Mucosa of gallbladder (tissue), 1 donor: ENCODE measurements at regions not wholly inside any gene's neighbourhood (a gene's known extent, or its start where the extent isn't known, plus 50 kb on each side); places are given as distances from the start of the nearest gene placed in this dataset.
"Not testable (repeated sequence)": the region's sequence is repeated elsewhere in the genome, so short reads cannot be mapped to it uniquely, and the experiment has no call there.

Source experiments
- DNase-seq: peaks from one replicate; pipeline ENCODE4 v3.0.0-alpha.2; 2020; ENCODE audit warnings: low spot score
- donor health status: DM: no; HTN: no; CAD: no.

DNA sequence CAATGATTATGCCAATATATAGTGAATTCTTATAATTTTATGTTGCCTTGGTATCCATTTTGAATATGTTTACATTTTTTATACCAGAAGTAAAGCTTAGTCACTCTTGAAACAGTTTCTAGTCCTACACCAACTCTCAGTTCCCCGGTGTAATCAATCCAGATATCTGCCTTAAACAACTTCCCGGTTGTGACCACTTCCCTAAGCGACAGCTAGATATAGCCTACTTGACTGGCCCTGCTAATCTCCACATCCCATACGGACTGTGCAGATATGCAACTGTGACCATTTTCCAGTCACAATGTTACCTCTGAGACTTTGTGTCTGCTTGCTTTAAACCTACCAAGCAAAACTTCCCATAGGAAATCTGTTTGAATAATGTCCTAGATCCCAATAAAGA lies 1551.5 kb upstream of the SEL1L start:
- no peak for DNase-seq

DNA sequence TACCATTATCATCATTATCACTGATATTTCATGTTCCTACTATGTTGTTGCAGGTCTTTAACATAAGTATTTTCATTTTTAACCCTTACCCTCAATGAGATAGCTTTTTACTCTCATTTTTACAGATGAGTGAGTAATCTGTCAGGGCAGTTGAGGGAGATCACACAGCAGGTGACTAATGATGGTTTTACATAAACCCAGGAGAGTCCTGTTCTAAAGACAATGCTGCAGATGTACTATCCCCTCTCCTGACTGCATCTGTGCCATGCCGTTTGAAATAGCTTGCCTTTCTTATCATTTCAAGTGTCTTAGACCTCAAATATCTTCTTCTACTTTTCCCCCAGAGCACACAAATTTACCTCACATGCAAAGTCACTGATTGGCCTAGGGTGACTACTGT lies 1552.1 kb upstream of the SEL1L start:
- DNase-seq: no peak

DNA sequence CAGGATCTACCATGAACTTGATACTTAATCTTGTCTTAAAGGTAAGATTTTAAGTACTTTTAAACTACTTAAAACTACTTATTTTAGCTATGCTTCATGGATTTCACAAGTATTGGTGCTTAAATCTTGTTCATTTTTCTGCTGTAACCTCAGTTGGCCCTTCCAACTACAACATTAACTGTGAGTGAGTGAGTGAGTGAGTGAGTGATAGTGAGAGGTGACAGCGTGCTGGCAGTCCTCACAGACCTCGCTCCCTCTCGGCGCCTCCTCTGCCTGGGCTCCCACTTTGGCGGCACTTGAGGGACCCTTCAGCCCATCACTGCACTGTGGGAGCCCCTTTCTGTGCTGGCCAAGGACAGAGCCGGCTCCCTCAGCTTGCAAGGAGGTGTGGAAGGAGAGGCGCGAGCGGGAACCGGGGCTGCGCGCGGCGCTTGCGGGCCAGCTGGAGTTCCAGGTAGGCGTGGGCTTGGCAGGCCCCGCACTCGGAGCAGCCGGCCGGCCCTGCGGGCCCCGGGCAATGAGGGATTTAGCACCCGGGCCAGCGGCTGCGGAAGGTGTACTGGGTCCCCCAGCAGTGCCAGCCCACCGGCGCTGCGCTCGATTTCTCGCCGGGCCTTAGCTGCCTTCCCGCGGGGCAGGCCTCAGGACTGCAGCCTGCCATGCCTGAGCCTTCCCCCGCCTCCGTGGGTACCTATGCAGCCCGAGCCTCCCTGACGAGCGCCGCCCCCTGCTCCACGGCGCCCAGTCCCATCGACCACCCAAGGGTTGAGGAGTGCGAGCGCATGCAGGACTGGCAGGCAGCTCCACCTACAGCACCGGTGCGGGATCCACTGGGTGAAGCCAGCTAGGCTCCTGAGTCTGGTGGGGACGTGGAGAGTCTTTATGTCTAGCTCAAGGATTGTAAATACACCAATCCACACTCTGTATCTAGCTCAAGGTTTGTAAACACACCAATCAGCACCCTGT lies 1558.6 kb upstream of the SEL1L start:
- not testable (repeated sequence) for DNase-seq

DNA sequence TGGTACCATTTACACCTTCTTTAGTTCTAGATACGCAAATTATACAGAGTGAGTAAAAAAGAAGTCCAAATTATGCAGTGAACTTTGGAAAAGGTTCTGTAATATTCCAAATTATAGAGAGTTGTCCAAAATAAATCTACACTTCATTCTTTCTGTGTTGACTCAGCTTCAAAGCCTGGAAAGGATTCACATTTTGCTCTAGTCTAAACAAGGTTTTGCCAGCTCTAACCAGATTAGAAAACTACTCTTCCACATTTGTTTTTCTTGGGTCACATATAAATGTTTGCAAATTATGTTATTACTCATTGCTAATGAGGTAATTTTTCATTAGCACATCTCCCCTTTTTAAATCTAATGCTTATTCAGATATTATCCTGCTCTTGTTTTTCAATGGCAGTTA lies 1562.4 kb upstream of the SEL1L start:
- DNase-seq: no peak

DNA sequence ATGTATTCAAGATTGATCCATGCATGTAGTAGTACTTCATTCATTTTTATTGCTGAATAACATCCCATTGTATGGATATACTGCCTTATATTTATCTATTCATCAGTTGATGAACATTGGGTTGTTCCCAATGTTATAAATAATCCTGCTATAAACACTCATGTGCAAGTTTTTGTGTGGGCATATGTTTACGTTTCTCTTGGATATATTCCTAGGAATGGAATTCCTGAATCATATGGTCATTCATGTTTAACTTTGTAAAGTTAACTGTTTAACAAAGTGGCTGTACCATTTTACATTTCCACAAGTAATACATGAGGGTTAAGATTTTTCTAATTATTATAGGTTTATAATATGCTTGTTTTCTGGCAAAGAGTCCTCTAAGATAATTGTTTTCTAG lies 1568.2 kb upstream of the SEL1L start:
- no peak for DNase-seq

DNA sequence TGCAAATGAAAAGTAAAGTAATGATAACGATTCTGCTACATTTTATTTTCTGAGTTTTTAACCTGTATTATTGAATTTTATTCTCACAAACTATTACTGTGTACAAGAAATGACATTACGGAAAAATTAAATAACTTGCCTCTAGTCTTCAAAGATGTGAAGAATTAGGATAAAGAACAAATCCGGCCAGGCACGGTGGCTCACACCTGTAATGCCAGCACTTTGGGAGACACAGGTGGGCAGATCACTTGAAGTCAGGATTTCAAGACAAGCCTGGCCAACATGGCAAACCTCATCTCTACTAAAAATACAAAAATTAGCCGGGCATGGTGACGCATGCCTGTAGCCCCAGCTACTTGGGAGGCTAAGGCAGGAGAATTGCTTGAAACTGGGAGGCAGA lies 1584.4 kb upstream of the SEL1L start:
- DNase-seq: no peak

DNA sequence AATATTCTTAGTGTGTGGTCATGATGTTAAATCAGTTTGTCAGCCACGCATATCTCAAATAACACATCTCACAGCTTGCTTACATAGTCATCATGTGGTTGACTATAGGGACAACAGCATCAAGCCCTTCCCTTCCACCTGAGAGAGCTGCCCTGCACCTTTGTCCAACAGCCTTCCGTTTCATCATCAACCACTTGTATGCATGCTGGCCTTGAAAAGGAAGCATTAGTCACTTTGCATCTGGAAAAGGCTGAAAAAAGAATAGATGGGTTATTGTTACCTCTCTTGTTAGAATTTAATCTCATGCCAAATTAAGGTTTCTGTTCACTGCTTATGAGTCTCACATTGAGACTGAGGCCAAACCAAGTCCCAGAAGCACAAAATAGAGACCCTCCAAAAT lies 1586.5 kb upstream of the SEL1L start:
- no peak for DNase-seq

DNA sequence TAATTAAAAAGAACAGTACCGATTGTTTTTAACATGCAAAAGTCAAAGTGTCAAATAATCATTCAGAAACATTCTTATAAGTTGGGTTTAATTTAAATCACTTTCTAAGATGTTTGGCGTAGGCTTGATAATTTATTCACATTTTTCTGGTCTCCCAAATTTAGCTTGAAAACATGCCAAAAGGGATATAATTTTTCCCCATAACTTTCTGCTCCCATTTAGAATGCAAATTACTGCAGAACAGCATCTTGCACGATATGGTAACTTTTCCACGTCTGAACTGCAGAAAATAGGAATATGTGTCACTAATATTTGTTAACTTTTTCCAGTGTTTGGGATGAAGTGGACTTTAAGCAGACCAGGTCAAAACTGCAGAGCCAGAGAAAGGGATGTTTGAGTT lies 1592.4 kb upstream of the SEL1L start:
- DNase-seq: no peak

DNA sequence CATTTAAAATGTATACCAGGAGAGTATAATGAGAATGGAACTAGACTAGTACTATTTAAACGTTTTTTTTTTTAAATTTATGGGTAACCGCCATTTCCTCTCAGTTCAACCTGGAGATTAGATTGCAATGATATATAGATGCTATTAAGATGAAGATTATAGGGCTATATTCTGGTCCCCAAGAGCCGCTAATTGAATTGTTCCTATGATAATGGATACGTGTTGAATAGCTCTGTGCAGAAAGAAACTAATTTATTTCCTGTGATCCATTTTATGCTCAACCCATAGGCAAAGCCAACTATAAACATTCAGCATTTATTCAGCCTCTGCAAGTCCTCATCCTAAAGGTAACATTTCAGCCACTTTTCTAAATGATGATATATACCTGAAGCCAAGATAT lies 1595.1 kb upstream of the SEL1L start:
- DNase-seq: no peak

DNA sequence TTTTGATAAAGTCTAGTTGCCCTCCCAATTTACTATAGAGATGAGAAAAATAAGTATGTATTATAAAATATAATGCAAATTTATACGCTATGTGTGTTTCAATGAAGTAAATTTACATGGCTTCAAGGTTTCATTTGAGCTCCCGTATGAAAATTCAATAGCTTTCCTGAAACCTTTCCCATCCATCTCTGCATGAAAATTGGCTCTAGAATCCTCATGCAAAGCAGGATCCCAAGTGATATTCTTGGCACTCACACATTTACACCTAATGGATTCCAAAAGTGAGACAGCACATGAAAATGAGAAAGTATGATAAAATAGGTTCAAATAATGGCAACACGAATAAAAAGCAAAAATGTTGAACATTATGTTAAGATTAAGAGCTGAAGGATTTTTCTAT lies 1595.8 kb upstream of the SEL1L start:
- DNase-seq: no peak

DNA sequence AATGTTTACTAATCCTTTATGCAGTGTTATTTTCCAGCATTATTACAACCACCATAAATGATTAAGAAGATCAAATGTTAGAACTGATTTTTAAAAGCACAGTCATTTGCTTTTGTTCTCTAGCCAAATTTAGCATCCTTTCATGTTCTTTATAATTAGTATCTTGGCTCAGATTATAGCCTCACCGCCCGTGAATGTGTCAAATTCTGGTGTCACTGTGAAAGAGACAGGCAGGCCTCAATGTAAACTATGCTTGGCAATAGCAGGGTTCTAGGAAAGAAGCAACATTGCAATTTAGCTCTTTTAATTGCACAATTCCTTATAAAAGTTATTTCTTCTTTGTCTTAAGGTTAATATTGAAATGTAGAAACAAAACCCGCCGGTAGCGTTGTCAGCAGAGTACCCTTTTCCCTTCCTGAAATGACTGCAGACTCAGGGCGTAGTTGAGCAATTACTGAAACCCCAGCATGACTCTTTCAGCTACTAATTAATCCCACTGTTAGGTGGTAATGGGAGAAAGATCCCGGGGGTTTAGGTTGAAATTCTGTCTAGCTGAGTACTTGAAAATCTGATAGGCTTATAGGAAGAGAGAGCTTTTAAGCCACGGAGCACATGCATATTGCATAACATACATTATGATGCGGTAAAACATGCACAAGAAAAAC lies 1600.5 kb upstream of the SEL1L start:
- no peak for DNase-seq

DNA sequence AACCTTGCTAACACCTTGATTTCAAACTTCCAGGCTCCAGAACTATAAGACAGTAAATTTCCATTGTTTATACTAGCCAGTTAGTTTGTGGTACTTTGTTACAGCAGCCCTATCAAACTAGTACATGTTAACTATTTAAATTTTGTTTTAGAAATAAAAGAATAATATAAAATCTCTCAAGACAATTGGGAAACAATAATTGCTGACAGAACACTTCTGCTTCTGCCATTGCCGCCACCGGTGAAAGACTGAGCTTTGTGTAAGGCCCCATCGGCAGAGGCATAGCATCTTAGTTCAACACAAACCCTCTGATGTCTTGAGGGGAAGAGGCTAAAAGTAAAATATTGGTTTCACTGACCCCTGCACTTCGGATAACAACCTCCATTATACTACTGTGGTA lies 1607.1 kb upstream of the SEL1L start:
- no peak for DNase-seq

DNA sequence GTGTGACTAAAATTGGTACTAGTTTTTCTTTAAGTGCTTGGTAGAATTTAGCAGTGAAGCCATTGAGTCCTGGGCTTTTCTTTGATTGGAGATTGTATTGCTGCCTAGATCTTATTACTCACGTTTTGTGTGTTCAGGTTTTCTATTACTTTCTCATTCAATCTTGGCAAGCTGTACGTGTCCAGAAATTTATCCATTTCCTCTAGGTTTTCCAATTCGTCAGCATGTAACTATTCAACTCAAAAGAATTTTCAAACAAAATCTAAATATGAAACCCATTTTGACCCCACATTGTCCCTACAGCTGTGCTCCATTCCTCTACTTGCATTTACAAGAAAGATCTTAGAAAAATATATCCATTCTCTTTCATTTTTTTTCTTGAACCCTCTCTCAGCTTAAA lies 1613.4 kb upstream of the SEL1L start:
- no peak for DNase-seq

DNA sequence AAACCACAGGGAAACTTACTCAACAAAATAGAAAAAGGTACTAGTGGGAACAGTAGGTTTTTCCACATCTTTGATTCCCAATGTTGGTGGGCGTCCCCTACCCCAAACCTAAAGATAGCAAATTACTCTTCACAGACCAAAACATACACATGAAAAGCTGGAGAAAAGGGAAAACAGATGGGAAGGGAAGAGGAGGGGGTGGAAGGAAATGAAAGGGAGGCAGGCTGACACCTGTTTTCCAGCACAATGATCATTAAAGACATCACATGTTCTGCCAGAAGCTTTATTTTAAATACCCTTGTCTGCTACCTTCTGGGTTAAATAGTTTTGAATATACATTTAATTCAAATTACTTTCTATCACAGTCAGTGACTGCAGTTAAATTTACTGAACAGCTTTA lies 1617.9 kb upstream of the SEL1L start:
- DNase-seq: no peak

DNA sequence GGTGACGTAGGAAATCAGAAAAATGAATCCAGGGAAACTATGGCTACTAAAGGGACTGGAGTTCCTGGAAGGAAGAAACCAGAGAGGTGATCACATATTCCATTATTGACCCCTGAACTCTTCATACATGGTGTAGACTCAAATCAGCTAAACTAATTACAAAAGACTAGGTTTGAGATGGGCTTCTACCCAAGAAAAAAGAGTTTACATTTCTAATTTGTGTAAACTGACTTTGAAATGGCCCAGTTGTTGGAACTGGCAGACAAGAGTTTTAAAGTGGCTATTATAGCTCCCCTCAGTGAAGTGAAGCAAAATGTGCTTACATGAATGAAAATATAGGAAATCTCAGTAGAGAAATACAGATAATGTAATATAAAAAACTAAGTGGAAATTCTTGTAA lies 1619.4 kb upstream of the SEL1L start:
- no peak for DNase-seq

DNA sequence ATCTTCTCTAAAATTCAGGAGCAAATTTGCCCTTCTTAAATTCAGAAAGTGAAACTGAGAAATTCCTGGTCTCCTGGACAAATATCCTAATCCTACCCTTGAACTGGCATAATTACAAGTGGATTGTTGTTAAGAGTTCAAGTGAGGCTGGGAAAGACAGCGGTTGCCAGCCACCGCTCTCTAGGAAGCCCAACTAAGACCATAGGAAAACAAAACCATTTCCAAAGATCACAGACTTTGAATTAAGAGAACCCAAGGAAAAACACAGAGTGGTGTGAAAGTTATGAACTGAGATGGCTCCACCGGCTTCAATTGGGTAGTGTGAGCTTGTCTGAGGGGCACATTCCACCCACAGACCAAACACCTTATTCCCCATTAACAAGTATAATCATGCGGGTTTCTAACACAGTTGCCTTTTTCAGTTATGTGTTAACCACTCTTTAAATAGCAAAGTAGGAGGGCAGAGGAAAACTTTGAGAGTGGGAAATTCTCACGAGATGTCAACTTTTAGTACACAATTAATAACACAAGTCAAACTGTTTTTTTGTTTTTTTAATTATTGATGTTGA lies 1628.8 kb upstream of the SEL1L start:
- DNase-seq: no peak

DNA sequence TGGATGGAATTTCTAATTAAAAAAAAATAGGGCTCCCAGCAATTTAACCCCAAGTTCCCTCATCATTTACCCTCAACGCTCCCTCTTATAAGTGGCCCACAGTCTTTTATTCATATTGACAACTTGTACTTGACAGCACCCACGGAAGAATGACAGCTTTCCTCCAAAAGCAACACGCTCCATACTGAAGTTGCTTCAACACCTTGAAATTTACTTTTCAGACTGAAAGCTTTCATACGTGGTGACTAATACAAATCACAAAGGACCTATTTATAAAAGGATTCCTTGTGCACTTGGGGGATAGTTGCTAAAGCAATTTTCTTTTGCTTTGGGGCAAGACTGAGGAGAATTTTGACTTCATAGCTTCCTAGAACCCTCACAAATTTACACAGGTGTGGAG lies 1629.4 kb upstream of the SEL1L start:
- no peak for DNase-seq

DNA sequence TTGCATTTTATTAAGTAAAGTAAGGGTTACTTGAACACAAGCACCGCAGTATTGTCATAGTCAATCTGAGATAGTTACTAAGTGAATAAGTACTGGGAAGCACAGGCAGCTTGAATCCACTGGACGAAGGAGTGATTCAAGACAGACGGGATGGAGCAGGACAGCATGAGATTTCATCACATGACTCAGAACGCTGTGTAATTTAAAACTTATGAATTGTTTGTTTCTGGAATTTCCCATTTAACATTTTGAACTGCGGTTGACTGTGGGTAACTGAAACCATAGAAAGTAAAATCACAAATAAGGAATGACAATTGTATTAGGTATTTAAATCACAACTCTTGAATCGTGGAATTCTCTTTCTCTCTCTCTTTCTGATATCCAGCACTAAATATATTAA lies 1630.4 kb upstream of the SEL1L start:
- no peak for DNase-seq

DNA sequence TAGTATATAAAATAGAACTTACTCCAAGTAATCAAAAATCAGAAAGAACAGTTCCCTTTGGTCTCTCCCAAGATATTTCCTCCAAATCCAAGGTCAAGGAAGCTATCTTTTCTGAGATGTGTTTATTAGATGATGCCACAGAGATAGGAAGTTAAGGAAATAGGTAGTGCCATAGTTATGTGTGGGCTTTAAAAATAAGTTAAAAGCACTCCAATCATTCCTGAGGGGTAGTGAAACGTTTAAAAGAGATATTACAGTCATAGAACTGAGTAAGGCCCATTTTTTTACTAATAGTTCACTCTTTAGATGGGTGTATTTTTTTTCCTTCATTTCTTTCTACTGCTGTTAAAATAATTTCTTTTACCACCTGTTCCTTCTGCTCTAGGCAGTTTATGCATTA lies 1630.9 kb upstream of the SEL1L start:
- DNase-seq: no peak

DNA sequence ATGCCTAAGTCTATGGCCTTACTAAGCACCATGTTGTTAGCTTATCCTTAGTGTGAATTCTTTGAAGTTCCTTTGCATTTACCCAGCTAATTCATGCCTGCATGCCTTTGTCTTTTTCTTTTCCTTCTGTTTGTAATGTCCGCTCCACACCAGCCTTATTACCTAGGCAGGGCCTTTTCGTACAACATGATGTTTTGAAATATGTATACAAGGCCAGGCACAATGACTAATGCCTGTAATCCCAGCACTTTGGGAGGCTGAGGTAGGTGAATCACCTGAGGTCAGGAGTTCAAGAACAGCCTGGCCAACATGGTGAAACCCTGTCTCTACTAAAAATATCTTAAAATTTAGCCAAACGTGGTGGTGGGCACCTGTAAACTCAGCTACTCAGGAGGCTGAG lies 1636.5 kb upstream of the SEL1L start:
- DNase-seq: no peak

DNA sequence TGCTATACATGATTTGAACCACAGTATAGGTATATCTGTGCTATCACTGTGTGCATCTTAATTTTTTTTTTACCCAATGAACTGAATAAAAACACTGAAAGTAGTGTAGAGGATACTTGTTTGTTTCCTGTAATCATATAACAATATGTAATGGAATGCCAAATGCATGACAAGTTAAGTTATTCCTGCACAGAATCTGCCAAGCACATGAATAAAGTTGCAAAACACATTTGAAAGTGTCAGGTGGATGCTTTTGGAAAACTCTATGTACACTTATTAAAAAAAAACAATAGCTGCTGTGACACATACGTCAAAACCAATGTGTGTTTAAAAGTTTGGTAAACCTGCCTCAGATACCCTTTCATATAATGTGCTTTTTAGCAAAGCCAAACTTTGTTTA lies 1638.1 kb upstream of the SEL1L start:
- DNase-seq: no peak

DNA sequence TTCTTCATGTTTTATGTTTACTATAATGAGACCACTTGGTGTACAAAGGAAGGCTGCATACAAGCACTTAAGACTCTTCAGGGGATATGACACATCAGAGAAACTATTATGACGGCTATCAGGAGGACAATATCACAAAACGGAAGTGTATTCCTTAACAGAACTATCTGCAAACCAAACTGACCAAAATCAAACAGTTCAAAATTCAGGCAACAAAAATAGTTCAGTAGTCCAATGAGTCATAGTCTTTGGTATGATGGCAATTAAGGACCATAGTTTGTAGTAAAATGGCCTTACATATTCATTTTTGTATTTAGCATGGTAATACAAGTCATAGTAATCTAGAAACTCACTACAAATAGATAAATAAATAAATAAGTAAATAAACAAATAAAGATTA lies 1638.7 kb upstream of the SEL1L start:
- no peak for DNase-seq

DNA sequence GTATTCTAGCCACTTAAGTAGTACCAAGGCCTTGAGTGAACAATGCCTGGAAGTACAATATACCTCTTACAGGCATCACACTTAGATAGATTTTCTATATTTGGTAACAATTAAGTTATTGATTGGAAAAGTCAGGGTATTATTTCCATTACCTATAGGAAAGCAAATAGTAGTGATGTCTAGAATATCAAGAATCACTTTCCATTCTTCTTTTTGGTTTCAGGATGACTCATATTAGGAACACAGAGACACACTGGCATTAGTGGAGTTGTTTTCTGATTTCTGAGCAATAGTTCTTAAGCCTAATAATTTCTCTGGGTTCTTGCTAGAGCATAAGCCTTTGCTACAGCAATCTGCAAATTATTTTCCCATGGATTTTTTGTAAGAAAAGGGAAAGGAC lies 1640.0 kb upstream of the SEL1L start:
- no peak for DNase-seq
